Coronary artery (tissue), 2 donors: ENCODE measurements at regions not wholly inside any gene's neighbourhood (a gene's known extent, or its start where the extent isn't known, plus 50 kb on each side); places are given as distances from the start of the nearest gene placed in this dataset.
A peak's percentile ranks its signal among the peaks of the same experiment; 100 is the strongest.

Experiments
- DNase-seq: peaks from one replicate; pipeline ENCODE4 v3.0.0-alpha.2; 2017; ENCODE audit warnings: low spot score
- H3K27ac ChIP-seq, 2 donors: fragments of 200-600 bp; sonication (generic); one replicate each; pipeline ENCODE4 v1.5.1; 2016 to 2019
- H3K4me3 ChIP-seq: fragments of 200-600 bp; sonication (generic); 2 replicates; pipeline ENCODE4 v1.5.1; 2016; ENCODE audit warnings: mild to moderate bottlenecking, moderate library complexity
- TF ChIP-seq, protein P1 (sequence below): fragments of 200-600 bp; sonication (generic); IDR thresholded peaks from one replicate; pipeline ENCODE4 v1.5.1; 2019; ENCODE audit warnings: antibody characterized with exemption

DNA sequence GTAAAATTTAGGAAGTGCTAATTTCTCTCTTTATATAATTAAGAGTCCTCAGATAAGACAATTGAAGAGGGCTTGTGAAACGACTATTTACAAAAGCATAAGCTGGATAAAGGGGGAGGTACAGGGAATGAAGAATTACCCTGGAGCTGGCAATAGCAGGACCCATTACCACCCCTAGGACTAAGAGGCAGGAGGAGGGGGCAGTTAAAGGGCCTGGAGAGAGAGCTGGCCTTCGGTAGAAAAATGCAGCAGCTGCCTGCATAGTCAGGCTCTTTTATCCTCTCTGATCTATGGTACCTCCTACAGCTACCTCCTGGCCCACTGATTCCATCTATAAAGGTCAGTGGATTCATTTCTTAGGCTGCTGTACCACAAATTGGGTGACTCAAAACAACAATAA, 57.7 kb upstream of the TRPC3 start:
- Histone ChIP-seq H3K4me3 (no peak overlapping the region), H3K27ac (no peak overlapping the region)
- DNase-seq, result no peak
- TF ChIP-seq, protein P1, sequence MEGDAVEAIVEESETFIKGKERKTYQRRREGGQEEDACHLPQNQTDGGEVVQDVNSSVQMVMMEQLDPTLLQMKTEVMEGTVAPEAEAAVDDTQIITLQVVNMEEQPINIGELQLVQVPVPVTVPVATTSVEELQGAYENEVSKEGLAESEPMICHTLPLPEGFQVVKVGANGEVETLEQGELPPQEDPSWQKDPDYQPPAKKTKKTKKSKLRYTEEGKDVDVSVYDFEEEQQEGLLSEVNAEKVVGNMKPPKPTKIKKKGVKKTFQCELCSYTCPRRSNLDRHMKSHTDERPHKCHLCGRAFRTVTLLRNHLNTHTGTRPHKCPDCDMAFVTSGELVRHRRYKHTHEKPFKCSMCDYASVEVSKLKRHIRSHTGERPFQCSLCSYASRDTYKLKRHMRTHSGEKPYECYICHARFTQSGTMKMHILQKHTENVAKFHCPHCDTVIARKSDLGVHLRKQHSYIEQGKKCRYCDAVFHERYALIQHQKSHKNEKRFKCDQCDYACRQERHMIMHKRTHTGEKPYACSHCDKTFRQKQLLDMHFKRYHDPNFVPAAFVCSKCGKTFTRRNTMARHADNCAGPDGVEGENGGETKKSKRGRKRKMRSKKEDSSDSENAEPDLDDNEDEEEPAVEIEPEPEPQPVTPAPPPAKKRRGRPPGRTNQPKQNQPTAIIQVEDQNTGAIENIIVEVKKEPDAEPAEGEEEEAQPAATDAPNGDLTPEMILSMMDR, result no peak

DNA sequence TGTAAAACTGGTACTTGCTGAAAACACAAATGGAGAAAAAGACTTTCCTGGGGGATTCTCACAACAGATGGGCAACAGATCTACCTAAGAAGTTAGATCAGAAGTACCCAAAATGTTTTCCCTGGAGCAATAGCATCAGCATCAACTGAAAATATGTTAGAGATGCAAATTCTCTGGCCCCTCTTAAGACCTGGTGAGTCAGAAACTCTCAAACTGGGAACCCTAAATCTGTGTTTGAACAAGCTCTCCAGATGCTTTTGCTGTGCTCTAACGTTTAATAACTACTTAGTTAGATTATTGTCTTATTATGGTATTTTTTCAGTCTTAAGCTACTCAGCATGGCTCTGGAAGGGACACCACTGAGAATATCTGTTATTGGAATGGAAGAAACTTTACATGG, 55.2 kb upstream of the TRPC3 start:
- Histone ChIP-seq H3K4me3 (no peak overlapping the region), H3K27ac (no peak overlapping the region)
- TF ChIP-seq, protein P1, result no peak
- no peak for DNase-seq

DNA sequence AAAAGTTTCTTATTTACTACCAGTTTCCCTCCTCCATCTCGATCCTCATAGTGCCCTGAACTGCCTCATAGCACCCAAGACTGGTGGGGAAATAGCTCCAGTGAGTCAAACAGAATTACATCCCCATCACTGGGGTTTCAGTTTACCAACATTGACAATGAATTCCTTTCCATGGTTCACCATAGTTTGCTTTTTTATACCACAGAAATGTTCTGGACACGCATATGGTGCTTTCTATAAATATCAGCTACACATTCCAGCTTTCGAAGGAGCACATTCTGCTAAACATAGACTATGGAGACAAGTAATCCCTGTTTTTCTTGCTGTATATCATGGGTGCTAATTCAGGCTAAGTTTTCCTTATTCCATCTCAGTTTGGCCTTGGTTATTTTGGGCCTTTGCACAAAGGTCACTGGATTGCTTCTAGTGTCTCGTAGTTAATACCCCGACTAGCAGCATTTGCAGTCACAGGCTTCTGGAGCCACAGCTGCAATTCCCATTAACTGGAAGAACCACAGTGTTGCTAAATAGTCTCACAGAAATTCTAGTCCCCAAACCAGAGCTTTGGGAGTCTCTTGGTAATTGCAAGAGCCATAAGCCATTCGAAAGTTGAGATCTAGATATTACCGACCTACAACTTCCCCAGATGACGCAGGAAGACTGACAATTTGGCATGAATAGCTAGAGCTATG, 53.4 kb upstream of the TRPC3 start:
- Histone ChIP-seq H3K4me3 (peak overlapping the region; percentile 54), H3K27ac (peak overlapping the region in 1 of 2 donors; percentile 57)
- TF ChIP-seq, protein P1, result no peak
- no peak for DNase-seq

DNA sequence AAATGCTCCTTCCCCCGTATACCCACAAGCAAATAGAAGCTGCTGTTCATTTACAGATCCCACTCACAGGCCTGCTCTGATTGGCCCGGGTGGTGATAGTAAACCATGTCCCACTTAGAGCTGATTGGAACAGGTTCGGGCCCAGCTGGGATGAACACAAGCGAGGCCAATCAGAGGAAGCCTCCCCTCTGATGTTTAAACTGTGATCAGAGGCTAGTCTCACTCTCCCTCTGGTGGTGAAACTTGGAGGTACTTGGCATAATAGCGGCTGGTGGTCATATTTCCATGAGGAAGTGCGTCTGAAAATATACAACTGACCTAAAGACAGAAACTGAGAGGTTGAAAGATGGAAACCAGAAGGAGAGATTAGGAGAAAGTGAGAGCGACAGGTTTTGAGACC, 51.5 kb upstream of the TRPC3 start:
- TF ChIP-seq, protein P1, result no peak
- no peak for DNase-seq

More for the DNA sequence above, 51.5 kb upstream of the TRPC3 start:
- Histone ChIP-seq H3K4me3 (no peak overlapping the region), H3K27ac (no peak overlapping the region)
